Ovary (tissue), 3 donors: ENCODE measurements at regions not wholly inside any gene's neighbourhood (a gene's known extent, or its start where the extent isn't known, plus 50 kb on each side); places are given as distances from the start of the nearest gene placed in this dataset.

ENCODE experiments used
- EP300 ChIP-seq: sonication (generic); formaldehyde crosslinking; IDR thresholded peaks from one replicate; pipeline ENCODE4 v1.6.1; 2017; ENCODE audit warnings: antibody characterized with exemption
- POLR2A ChIP-seq: fragments of 450-650 bp; IDR thresholded peaks from one replicate; pipeline ENCODE4 v1.6.1; 2017; ENCODE audit warnings: antibody characterized with exemption, mild to moderate bottlenecking, moderate library complexity
- TF ChIP-seq, protein P1 (sequence below), 3 donors: fragments of 450-650 bp in 2 of 3; fragments of 200-600 bp in 1 of 3; IDR thresholded peaks; one replicate each; pipeline versions ENCODE4 v1.5.1 to v1.8.0; 2016 to 2022; ENCODE audit warnings: antibody characterized with exemption in 3 of 3, mild to moderate bottlenecking in 1 of 3
- donor health status: DM: no; HTN: no; CAD: no.

DNA sequence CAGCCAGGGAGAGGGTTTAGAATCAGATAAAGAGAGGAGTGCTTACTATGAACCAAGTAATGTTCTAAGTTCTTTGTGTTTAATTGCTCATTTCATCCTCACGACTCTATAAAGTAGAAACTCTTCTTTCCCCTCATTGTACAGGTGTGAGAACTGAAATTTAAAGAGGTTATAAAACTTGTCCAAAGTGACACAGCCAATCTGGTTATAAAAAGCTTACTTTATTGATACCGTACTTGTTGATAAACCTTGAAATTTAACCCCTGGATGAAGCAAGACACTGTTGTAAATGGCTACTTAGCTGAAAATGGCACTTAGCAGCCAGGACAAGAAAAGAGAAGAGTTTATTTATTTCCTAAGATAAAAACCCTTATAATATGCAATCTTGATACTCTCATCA is 702.4 kb downstream of the KCTD16 start:
- TF ChIP-seq, protein P1, sequence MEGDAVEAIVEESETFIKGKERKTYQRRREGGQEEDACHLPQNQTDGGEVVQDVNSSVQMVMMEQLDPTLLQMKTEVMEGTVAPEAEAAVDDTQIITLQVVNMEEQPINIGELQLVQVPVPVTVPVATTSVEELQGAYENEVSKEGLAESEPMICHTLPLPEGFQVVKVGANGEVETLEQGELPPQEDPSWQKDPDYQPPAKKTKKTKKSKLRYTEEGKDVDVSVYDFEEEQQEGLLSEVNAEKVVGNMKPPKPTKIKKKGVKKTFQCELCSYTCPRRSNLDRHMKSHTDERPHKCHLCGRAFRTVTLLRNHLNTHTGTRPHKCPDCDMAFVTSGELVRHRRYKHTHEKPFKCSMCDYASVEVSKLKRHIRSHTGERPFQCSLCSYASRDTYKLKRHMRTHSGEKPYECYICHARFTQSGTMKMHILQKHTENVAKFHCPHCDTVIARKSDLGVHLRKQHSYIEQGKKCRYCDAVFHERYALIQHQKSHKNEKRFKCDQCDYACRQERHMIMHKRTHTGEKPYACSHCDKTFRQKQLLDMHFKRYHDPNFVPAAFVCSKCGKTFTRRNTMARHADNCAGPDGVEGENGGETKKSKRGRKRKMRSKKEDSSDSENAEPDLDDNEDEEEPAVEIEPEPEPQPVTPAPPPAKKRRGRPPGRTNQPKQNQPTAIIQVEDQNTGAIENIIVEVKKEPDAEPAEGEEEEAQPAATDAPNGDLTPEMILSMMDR (IDR thresholded peaks at IDR 0.05), result no peak
- TF ChIP-seq POLR2A (no peak), EP300 (no peak)
